Ammon's horn (tissue), 1 donor: ENCODE measurements at regions not wholly inside any gene's neighbourhood (a gene's known extent, or its start where the extent isn't known, plus 50 kb on each side); places are given as distances from the start of the nearest gene placed in this dataset.
A peak's percentile ranks its signal among the peaks of the same experiment; 100 is the strongest.

Experiments used
- DNase-seq: peaks from one replicate; pipeline ENCODE4 v3.0.0-alpha.2; 2016; ENCODE audit warnings: low spot score

- no peak for DNase-seq
These were observed 358.4 kb downstream of the TMEM38B start for GRCh38 chr9:106052735-106053134.

- DNase-seq, result no peak
These were observed 362.0 kb downstream of the TMEM38B start for GRCh38 chr9:106056328-106056727.

- DNase-seq, result no peak
These were observed 364.1 kb downstream of the TMEM38B start for GRCh38 chr9:106058460-106058859.

- peak; percentile 25 for DNase-seq
These were observed 365.5 kb downstream of the TMEM38B start for GRCh38 chr9:106059886-106060285.

GRCh38 chr9:106060885-106061284 is 366.5 kb downstream of the TMEM38B start:
- no peak for DNase-seq

GRCh38 chr9:106062250-106062649 is 367.9 kb downstream of the TMEM38B start:
- DNase-seq, result no peak

GRCh38 chr9:106065136-106065535 is 370.8 kb downstream of the TMEM38B start:
- no peak for DNase-seq

GRCh38 chr9:106065579-106066214 is 371.4 kb downstream of the TMEM38B start:
- no peak for DNase-seq

- DNase-seq, result no peak
These were observed 372.7 kb downstream of the TMEM38B start for GRCh38 chr9:106066940-106067524.

GRCh38 chr9:106069241-106069640 is 374.9 kb downstream of the TMEM38B start:
- no peak for DNase-seq

GRCh38 chr9:106072421-106072820 is 378.1 kb downstream of the TMEM38B start:
- DNase-seq, result no peak

- DNase-seq, result no peak
These were observed 379.7 kb downstream of the TMEM38B start for GRCh38 chr9:106074006-106074405.

GRCh38 chr9:106075236-106075959 is 381.1 kb downstream of the TMEM38B start:
- DNase-seq, result no peak

GRCh38 chr9:106075960-106076327 is 381.6 kb downstream of the TMEM38B start:
- no peak for DNase-seq

- DNase-seq, result no peak
These were observed 382.4 kb downstream of the TMEM38B start for GRCh38 chr9:106076711-106077110.

GRCh38 chr9:106077731-106078130 is 383.4 kb downstream of the TMEM38B start:
- DNase-seq, result peak; percentile 30

- no peak for DNase-seq
These were observed 388.3 kb downstream of the TMEM38B start for GRCh38 chr9:106082621-106083020.

GRCh38 chr9:106084702-106085101 is 390.4 kb downstream of the TMEM38B start:
- no peak for DNase-seq

- no peak for DNase-seq
These were observed 391.1 kb downstream of the TMEM38B start for GRCh38 chr9:106085479-106085878.

- no peak for DNase-seq
These were observed 397.7 kb downstream of the TMEM38B start for GRCh38 chr9:106092083-106092482.

- no peak for DNase-seq
These were observed 408.5 kb downstream of the TMEM38B start for GRCh38 chr9:106102821-106103220.

- no peak for DNase-seq
These were observed 410.5 kb downstream of the TMEM38B start for GRCh38 chr9:106104887-106105286.

- DNase-seq, result no peak
These were observed 412.1 kb downstream of the TMEM38B start for GRCh38 chr9:106106396-106106795.
